ENCODE measurements at regions not wholly inside any gene's neighbourhood (a gene's known extent, or its start where the extent isn't known, plus 50 kb on each side); places are given as distances from the start of the nearest gene placed in this dataset.
"Not testable (repeated sequence)": the region's sequence is repeated elsewhere in the genome, so short reads cannot be mapped to it uniquely, and the experiment has no call there.

GRCh38 chr9:105021917-105022316 is 94.0 kb upstream of the ABCA1 start:
- in situ Hi-C loops (cut with HindIII; ENCODE audit: low sequenced_read_pairs) = no loop called here

GRCh38 chr9:105022545-105022944 is 94.6 kb upstream of the ABCA1 start:
- in situ Hi-C loops (cut with HindIII; ENCODE audit: low sequenced_read_pairs) = not testable (repeated sequence)

- in situ Hi-C loops (cut with HindIII; ENCODE audit: low sequenced_read_pairs) = no loop called here
Measured at GRCh38 chr9:105023788-105024187, 95.8 kb upstream of the ABCA1 start.

- in situ Hi-C loops (cut with HindIII; ENCODE audit: low sequenced_read_pairs) = no loop called here
Measured at GRCh38 chr9:105024529-105024928, 96.6 kb upstream of the ABCA1 start.

- in situ Hi-C loops (cut with HindIII; ENCODE audit: low sequenced_read_pairs) = no loop called here
Measured at GRCh38 chr9:105026451-105026850, 98.5 kb upstream of the ABCA1 start.

GRCh38 chr9:105027084-105027483 is 99.1 kb upstream of the ABCA1 start:
- in situ Hi-C loops (cut with HindIII; ENCODE audit: low sequenced_read_pairs) = no loop called here

GRCh38 chr9:105030285-105030684 is 102.3 kb upstream of the ABCA1 start:
- in situ Hi-C loops (cut with HindIII; ENCODE audit: low sequenced_read_pairs) = no loop called here

GRCh38 chr9:105037139-105037538 is 109.2 kb upstream of the ABCA1 start:
- in situ Hi-C loops (cut with HindIII; ENCODE audit: low sequenced_read_pairs) = loop anchor here (5.0 kb wide), 1 partner anchor 80 kb away; no protein-coding TSS in a partner anchor

GRCh38 chr9:105038051-105038450 is 110.1 kb upstream of the ABCA1 start:
- in situ Hi-C loops (cut with HindIII; ENCODE audit: low sequenced_read_pairs) = loop anchor here (5.0 kb wide), 1 partner anchor 79 kb away; no protein-coding TSS in a partner anchor

- in situ Hi-C loops (cut with HindIII; ENCODE audit: low sequenced_read_pairs) = loop anchor here (5.0 kb wide), 1 partner anchor 78 kb away; no protein-coding TSS in a partner anchor
Measured at GRCh38 chr9:105039175-105039799, 111.3 kb upstream of the ABCA1 start.

GRCh38 chr9:105043370-105043936 is 115.5 kb upstream of the ABCA1 start:
- in situ Hi-C loops (cut with HindIII; ENCODE audit: low sequenced_read_pairs) = no loop called here

- in situ Hi-C loops (cut with HindIII; ENCODE audit: low sequenced_read_pairs) = no loop called here
Measured at GRCh38 chr9:105044518-105044917, 116.6 kb upstream of the ABCA1 start.

GRCh38 chr9:105046907-105047741 is 119.2 kb upstream of the ABCA1 start:
- in situ Hi-C loops (cut with HindIII; ENCODE audit: low sequenced_read_pairs) = no loop called here

- in situ Hi-C loops (cut with HindIII; ENCODE audit: low sequenced_read_pairs) = no loop called here
Measured at GRCh38 chr9:105047742-105048041, 119.7 kb upstream of the ABCA1 start.

- in situ Hi-C loops (cut with HindIII; ENCODE audit: low sequenced_read_pairs) = no loop called here
Measured at GRCh38 chr9:105048331-105048730, 120.4 kb upstream of the ABCA1 start.

GRCh38 chr9:105050296-105050695 is 122.3 kb upstream of the ABCA1 start:
- in situ Hi-C loops (cut with HindIII; ENCODE audit: low sequenced_read_pairs) = no loop called here

GRCh38 chr9:105051897-105052296 is 123.9 kb upstream of the ABCA1 start:
- in situ Hi-C loops (cut with HindIII; ENCODE audit: low sequenced_read_pairs) = no loop called here

- in situ Hi-C loops (cut with HindIII; ENCODE audit: low sequenced_read_pairs) = no loop called here
Measured at GRCh38 chr9:105052346-105052745, 124.4 kb upstream of the ABCA1 start.

GRCh38 chr9:105053209-105053652 is 125.3 kb upstream of the ABCA1 start:
- in situ Hi-C loops (cut with HindIII; ENCODE audit: low sequenced_read_pairs) = no loop called here

- in situ Hi-C loops (cut with HindIII; ENCODE audit: low sequenced_read_pairs) = no loop called here
Measured at GRCh38 chr9:105054491-105054890, 126.5 kb upstream of the ABCA1 start.

- in situ Hi-C loops (cut with HindIII; ENCODE audit: low sequenced_read_pairs) = no loop called here
Measured at GRCh38 chr9:105055917-105056316, 128.0 kb upstream of the ABCA1 start.

- in situ Hi-C loops (cut with HindIII; ENCODE audit: low sequenced_read_pairs) = no loop called here
Measured at GRCh38 chr9:105057551-105057950, 129.6 kb upstream of the ABCA1 start.

Measured in endothelial cell of hepatic sinusoid (primary cell).